Left lung (tissue), 4 donors: ENCODE measurements at regions not wholly inside any gene's neighbourhood (a gene's known extent, or its start where the extent isn't known, plus 50 kb on each side); places are given as distances from the start of the nearest gene placed in this dataset.

Experiments
- ATAC-seq: fragments of 200-7000 bp; cut with Tn5 transposase; one replicate; pipeline ENCODE4 v1.9.1; 2020; ENCODE audit warnings: moderate library complexity
- DNase-seq, 4 donors: peaks; one replicate each; pipeline ENCODE4 v3.0.0-alpha.2; 2013 to 2020
- H3K27ac ChIP-seq, 2 donors: fragments of 200-600 bp; sonication (generic) in 1 of 2; one replicate each; pipeline versions ENCODE4 v1.5.0 to v1.8.0; 2020 to 2021
- H3K27me3 ChIP-seq, 2 donors: fragments of 200-600 bp; sonication (generic) in 1 of 2; one replicate each; pipeline versions ENCODE4 v1.5.0 to v1.8.0; 2020 to 2021
- H3K36me3 ChIP-seq, 2 donors: fragments of 200-600 bp; sonication (generic) in 1 of 2; one replicate each; pipeline versions ENCODE4 v1.5.0 to v1.8.0; 2020 to 2021
- H3K4me1 ChIP-seq, 2 donors: fragments of 200-600 bp; one replicate each; pipeline ENCODE4 v1.8.0; 2021
- H3K4me3 ChIP-seq, 2 donors: fragments of 200-600 bp; sonication (generic) in 1 of 2; one replicate each; pipeline versions ENCODE4 v1.5.0 to v1.8.0; 2020 to 2021; ENCODE audit warnings: mild to moderate bottlenecking in 1 of 2
- H3K9me3 ChIP-seq, 2 donors: fragments of 200-600 bp; sonication (generic) in 1 of 2; one replicate each; pipeline versions ENCODE4 v1.5.0 to v1.8.0; 2020 to 2021
- intact Hi-C, 2 donors: fragments of 100-400 bp; cut with DNase I; formaldehyde crosslinking; loops; one replicate each; pipeline versions ENCODE4 v1.11.2 to v1.14.2; 2022
- TF ChIP-seq, protein P1 (sequence below), 2 donors: fragments of 200-600 bp; sonication (generic) in 1 of 2; IDR thresholded peaks; one replicate each; pipeline versions ENCODE4 v1.5.0 to v1.8.0; 2021; ENCODE audit warnings: antibody characterized with exemption in 2 of 2
- donor health status: DM: no; HTN: yes; CAD: no.
- donor health status: DM: no; HTN: no; CAD: no.

GRCh38 chr15:46577767-46578166 is 942.9 kb downstream of the SQOR start:
- peaks cover 0 to 4% of the 10 kb centered on the region in 2 donors for H3K9me3 ChIP-seq
- H3K27ac ChIP-seq = no peak overlapping the region
- TF ChIP-seq, protein P1, sequence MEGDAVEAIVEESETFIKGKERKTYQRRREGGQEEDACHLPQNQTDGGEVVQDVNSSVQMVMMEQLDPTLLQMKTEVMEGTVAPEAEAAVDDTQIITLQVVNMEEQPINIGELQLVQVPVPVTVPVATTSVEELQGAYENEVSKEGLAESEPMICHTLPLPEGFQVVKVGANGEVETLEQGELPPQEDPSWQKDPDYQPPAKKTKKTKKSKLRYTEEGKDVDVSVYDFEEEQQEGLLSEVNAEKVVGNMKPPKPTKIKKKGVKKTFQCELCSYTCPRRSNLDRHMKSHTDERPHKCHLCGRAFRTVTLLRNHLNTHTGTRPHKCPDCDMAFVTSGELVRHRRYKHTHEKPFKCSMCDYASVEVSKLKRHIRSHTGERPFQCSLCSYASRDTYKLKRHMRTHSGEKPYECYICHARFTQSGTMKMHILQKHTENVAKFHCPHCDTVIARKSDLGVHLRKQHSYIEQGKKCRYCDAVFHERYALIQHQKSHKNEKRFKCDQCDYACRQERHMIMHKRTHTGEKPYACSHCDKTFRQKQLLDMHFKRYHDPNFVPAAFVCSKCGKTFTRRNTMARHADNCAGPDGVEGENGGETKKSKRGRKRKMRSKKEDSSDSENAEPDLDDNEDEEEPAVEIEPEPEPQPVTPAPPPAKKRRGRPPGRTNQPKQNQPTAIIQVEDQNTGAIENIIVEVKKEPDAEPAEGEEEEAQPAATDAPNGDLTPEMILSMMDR (IDR thresholded peaks at IDR 0.05) = no peak
- no peaks in the 10 kb centered on the region for H3K36me3 ChIP-seq
- ATAC-seq = no peak
- intact Hi-C loops = no loop called here
- H3K27me3 ChIP-seq = no peaks in the 10 kb centered on the region
- no peak for DNase-seq
- H3K4me1 ChIP-seq = no peaks in the 10 kb centered on the region
- H3K4me3 ChIP-seq = no peak overlapping the region

- Histone ChIP-seq H3K4me3 (no peak overlapping the region), H3K27ac (no peak overlapping the region), H3K36me3 (no peaks in the 10 kb centered on the region), H3K27me3 (no peaks in the 10 kb centered on the region), H3K9me3 (peaks cover 0 to 10% of the 10 kb centered on the region in 2 donors), H3K4me1 (no peaks in the 10 kb centered on the region)
- no peak for DNase-seq
- TF ChIP-seq, protein P1 (IDR thresholded peaks at IDR 0.05) = no peak
- intact Hi-C loops = no loop called here
- no peak for ATAC-seq
These were observed 945.7 kb downstream of the SQOR start for GRCh38 chr15:46580487-46580886.

GRCh38 chr15:46580924-46581323 is 946.1 kb downstream of the SQOR start:
- intact Hi-C loops = no loop called here
- TF ChIP-seq, protein P1 (IDR thresholded peaks at IDR 0.05) = no peak
- Histone ChIP-seq H3K9me3 (peaks cover 0 to 10% of the 10 kb centered on the region in 2 donors), H3K36me3 (no peaks in the 10 kb centered on the region), H3K4me3 (no peak overlapping the region), H3K27ac (no peak overlapping the region), H3K4me1 (no peaks in the 10 kb centered on the region), H3K27me3 (no peaks in the 10 kb centered on the region)
- no peak for DNase-seq
- ATAC-seq = no peak

GRCh38 chr15:46589088-46589487 is 954.3 kb downstream of the SQOR start:
- Histone ChIP-seq H3K36me3 (no peaks in the 10 kb centered on the region), H3K9me3 (peaks cover 0 to 15% of the 10 kb centered on the region in 2 donors), H3K4me1 (no peaks in the 10 kb centered on the region), H3K27me3 (no peaks in the 10 kb centered on the region), H3K4me3 (no peak overlapping the region), H3K27ac (no peak overlapping the region)
- no peak for DNase-seq
- intact Hi-C loops = no loop called here
- ATAC-seq = no peak
- TF ChIP-seq, protein P1 (IDR thresholded peaks at IDR 0.05) = no peak

DNA sequence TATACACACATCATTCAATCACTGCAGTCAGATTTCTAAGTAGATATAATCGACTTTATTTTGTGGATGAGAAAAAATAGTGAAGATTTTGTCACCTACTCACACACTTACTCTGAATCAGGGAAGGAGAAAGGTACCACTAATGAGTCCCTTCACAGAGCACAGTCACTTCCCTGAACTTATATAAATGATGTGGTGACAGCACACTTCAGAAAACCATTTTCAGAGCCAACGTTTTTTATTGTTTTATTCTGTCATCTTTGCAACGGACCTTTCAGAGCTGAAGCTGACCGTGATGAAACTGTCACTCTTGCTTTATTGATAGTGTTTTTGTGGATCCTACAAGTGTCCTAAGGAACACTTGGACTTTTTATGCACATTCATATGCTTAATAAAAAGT is 956.6 kb downstream of the SQOR start:
- H3K36me3 ChIP-seq = no peaks in the 10 kb centered on the region
- no peaks in the 10 kb centered on the region for H3K27me3 ChIP-seq
- H3K27ac ChIP-seq = no peak overlapping the region
- intact Hi-C loops = no loop called here
- TF ChIP-seq, protein P1 (IDR thresholded peaks at IDR 0.05) = no peak
- ATAC-seq (no peak), DNase-seq (no peak)
- H3K4me1 ChIP-seq = no peaks in the 10 kb centered on the region
- no peak overlapping the region for H3K4me3 ChIP-seq
- H3K9me3 ChIP-seq = peaks cover 0 to 9% of the 10 kb centered on the region in 2 donors
